IPS DF 4.7 (cell line): ENCODE measurements at regions not wholly inside any gene's neighbourhood (a gene's known extent, or its start where the extent isn't known, plus 50 kb on each side); places are given as distances from the start of the nearest gene placed in this dataset.

Source experiments
- DNase-seq: peaks from one replicate; pipeline ENCODE4 v3.0.0-alpha.2; 2013; ENCODE audit warnings: low spot score; ENCODE audit errors: extremely low read depth

DNA sequence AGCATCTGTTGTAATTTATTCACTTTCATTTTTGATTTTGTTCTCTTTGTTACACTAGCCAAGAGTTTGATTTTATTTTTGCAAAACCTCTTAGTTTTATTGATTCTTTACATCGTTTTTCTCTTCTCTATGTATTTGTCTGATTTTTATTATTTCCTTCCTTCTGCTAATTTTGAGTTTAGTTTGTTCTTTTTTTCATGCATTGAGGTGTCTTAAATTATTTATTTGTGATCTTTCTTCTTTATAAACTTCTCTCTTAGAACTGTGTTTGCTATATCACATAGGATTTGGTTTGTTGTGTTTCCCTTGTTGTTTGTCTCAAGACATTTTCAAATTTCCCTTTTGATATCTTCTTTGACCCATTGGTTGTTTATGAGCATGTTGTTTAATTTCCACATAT is 51.7 kb upstream of the NFKBIA start:
- DNase-seq = no peak

DNA sequence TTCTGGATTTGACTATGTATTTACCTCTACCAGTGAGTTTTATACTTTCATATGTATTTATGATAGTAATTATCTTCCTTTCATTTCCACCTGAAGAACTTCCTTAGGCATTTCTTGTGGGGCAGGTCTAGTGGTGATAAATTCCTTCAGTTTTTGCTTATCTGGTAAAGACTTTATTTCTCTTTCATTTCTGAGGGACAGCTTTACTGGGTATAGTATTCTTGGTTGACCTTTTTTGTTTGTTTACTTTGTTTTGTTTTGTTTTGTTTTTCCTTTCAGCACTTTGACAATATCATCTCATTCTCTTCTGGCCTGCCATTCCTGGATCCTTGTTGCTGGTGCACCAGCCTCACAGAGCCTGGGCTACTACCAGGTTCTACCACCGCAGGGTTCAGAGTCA is 53.9 kb upstream of the NFKBIA start:
- no peak for DNase-seq

DNA sequence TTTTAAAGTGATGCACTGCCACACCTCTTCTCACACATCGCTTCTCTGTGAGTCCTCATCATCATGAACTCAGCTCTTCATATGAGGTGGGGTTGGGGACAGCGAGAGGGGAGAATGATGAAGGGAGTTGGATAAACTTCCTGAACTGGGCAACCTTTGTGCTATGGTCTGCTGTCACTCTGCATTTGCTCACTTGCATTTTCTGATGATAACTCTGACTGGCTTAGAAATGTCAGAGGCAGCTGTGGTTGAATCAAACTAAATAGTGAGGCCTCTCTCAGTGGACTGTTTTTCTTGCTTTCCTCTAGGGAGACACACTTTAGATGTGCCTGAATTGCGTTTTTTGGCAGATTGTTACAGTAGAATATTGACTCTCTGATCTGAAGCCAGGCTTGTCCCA is 55.2 kb upstream of the NFKBIA start:
- no peak for DNase-seq

DNA sequence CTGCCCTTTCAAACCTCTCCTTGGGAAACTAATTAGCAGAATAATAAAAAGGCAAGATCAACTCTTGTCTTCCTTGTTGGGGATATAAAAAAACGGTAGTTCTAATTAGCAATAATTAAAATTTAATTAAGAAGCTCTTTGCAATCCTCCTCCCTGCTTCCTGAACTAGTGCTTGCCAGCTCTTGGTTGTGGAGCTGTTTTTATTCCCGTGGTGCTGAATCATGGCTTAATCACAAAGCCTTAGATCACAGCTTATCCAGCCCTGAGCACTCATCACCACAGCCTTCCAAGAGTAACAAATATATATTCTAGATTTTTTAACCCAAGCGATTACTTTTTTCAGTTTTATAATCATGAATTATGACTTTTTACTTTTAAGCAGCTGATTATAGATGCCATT is 63.2 kb upstream of the INSM2 start:
- peak; percentile 19 for DNase-seq

DNA sequence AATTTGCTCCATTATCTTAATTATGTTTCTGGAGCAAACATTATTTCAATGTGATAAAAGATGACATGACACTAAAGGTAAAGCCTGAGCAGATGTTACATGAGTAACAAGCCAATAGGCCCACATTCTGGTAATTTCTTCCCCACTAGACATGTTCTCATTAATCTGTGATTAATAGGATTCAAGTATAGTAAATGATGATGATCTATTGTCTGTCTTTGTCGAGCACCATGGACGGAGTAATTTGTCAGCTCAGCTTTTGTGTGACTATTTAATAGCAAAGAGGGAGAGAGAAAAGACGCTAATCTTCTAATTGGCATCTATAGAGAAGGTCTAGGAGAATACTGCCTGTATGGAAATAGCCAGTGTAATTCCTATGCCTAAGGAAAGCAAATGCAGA is 62.2 kb upstream of the INSM2 start:
- DNase-seq = no peak

DNA sequence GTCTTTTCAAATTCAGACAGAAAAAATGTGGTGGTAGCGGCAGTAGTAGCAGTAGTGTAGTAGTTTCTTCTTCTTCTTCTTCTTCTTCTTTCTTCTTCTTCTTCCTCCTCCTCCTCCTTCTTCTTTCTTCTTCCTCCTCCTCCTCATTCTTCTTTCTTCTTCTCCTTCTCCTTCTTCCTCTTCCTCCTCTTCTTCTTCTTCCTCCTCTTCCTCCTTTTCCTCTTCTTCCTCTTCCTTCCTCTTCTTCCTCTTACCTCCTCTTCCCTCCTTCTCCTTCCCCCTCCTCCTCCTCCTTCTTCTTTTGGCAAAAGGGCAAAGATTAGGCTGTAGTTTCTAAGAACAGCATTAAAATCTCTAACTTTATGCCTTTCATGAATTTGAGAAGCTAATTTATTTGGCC is 59.6 kb upstream of the INSM2 start:
- DNase-seq = no peak

DNA sequence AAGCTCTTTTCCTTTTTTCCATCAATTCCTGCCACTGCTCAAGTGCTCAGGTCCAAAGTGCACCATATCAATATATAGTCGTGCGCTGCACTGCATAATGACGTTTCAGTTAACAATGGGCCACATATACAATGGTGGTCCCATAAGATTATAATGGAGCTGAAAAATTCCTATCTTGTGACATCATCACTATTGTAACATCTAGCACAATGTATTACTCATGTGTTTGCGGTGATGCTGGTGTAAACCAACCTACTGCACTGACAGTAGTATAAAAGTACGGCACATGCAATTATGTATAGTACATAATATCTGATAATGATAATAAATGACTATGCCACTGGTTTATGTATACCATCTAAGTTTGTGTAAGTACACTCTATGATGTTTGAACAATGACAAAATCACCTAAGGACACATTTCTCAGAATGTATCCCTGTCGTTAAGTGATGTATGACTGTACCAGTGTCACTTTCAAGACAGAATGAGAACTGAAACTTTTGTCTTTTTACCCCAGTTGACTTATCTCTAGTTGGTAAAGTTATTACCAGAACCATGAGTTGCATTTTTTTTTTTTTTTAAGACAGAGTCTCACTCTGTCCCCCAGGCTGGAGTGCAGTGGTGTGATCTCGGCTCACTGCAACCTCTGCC is 53.7 kb upstream of the INSM2 start:
- no peak for DNase-seq

DNA sequence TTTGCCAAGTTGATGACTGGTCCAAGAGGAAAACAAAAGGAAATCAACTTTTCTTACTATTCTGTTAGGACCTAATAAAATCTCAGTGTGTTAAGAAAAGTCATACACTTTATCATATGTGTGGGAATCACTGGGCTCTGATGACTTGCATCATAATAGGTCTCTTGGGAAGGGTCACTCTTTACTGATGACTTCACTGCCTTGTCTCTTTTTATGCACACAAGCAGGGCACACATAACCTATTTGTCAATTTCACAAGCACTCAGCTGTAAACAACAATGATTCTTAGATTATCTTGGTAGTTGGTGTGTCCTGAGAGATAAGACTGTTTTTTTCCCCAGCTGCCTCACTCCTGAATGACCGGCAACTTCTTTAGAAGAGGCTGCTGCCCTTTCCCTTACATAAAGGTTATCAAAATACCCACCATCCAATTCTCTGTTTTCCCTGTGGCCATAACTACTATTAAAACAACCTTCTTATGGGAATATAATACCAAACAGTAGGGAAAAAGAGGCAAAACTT is 50.9 kb upstream of the INSM2 start:
- DNase-seq = no peak
